ENCODE measurements at regions not wholly inside any gene's neighbourhood (a gene's known extent, or its start where the extent isn't known, plus 50 kb on each side); places are given as distances from the start of the nearest gene placed in this dataset.

GRCh38 chr7:85805656-85806055 is 618.8 kb upstream of the SEMA3D start:
- TF ChIP-seq CTCF (IDR thresholded peaks at IDR 0.05) (no peak), POLR2A (IDR thresholded peaks at IDR 0.05) (no peak)

Measured in lower leg skin (tissue), 3 donors.